Endometrial microvascular endothelial cells (primary cell): ENCODE measurements at regions not wholly inside any gene's neighbourhood (a gene's known extent, or its start where the extent isn't known, plus 50 kb on each side); places are given as distances from the start of the nearest gene placed in this dataset.

Source experiments
- in situ Hi-C: cut with HindIII; loops from 2 replicates; pipeline ENCODE4 v1.10.0; 2017; ENCODE audit warnings: low sequenced_read_pairs, low pct_unique_long_range_greater_than_20kb; ENCODE audit errors: inconsistent ontology term

DNA sequence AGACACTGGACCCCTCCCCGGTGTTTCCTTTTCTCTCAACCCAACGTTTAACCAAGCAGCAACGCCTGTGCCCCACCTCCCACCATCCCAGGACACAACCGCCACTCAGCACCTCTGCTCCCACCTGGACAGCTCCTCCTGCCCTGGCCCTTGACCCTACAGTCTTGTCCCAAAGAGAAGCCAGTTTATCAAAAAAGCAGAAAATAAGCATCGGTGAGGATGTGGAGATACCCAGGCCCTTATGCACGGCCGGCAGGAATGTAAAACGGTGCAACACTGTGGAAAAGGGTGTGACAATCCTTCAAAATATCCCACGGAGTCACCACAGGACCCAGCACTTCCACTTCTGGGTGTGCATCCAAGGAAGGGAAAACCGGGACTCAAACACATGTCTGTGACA lies 176.2 kb upstream of the RNF32 start:
- in situ Hi-C loops: no loop called here

DNA sequence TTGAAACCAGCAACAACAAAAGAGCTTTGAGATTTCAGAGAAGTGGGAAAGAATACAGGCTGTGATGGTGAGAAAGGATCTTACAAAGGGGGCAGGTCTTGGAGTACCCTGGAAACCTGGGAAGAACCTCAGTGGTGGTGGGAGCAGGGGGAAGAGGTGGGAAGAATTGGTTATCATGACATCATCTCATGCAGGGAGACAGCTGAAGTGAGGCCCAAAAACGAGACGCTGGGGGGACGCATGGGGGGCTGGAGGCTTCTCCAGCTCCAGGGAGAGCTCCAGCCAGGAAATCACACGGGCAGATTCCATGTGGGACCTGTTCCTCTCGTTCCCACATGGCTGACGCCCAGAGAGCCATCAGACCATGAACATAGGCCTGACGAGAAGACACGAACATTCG lies 177.3 kb upstream of the RNF32 start:
- in situ Hi-C loops: no loop called here

DNA sequence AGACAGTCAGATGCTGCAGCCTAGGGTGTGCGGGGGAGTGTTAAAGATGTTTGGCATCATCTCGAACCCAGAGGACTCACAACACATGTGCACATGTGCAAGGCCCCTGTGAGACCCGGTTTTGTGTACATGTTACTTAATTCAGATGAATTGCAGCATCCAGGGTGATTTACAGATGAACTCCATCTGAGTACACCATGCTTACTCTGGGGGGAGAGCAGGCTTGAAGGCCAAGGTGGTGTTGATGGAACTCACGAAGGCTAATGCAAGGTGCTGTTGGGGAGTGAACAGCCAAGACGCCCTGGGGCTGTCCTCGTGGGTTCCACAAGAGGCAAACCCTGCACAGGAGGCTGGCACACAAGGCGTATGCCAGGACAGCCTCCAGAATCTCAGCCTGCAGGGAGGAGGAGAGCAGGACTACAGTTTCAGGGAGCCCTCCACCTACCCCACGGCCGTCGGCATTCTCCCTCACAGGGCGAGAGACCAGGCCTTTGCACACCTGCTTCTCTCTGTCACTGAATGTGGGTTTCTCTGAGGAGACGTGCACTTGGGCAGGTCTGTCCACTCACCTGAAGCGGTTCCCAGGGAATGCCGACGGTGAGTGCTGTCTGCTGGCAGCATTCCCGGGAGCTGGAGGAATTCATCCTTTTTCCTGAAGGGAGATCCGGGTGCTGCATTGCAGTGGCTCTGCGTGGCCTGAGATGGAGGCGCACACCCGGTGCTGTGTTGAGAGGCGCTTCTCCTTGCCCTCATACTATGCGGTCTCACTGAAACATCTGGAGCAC lies 178.5 kb upstream of the RNF32 start:
- in situ Hi-C loops: no loop called here

DNA sequence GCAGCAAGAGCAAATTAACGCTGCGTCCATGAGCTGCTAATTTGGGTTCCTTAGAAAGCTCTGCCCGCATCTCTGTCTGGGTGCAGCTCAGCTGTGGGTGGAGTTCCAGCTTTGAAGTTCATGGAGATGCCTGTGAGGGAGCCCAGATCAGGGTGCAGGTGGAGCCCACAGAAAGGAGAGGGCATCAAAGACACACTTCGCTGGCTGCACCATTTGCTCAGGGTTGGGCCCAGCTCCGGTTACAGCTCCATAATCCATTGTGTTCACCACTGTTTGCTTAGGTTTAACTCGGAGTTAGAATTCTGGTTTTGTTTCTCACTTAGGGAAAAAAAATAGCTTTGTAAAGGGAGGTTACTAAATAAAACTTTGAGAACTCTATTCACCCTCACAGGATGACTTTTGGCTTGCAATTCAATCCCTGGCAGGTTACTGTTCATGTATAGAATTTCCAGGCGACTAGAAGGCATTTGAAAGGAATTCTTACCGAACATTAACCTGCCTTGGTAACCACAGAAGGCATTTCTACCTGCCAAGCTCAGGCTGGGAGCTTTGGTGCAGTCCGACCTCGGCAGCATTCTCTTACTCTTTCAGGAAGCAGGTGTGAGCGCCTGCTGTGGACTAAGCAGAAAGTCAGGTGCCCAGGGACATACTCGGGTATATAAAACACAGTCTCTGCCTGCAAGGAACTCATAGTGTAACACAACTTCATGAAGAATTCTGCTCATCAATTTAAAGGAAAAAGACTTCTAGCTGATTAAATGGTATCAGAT lies 179.5 kb upstream of the RNF32 start:
- in situ Hi-C loops: no loop called here

DNA sequence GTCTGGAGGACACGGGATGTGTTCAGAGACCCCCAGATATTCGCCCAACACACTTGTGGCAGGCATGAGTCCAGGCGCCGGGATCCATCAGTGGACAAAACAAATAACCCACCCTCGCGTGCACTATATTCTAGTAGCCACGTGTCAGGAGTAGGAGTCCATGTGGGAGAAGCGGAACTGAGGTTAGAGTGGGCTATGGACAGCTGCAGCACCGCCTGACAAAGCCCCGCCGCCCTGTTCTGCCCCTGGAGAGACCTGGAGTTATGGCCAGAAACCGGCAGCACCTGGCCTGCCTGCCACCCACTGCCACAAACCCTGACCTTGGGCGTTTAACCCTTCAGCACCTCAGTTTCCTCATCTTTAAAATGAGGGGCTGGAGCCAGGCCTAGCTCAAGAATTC lies 181.0 kb upstream of the RNF32 start:
- in situ Hi-C loops: no loop called here

DNA sequence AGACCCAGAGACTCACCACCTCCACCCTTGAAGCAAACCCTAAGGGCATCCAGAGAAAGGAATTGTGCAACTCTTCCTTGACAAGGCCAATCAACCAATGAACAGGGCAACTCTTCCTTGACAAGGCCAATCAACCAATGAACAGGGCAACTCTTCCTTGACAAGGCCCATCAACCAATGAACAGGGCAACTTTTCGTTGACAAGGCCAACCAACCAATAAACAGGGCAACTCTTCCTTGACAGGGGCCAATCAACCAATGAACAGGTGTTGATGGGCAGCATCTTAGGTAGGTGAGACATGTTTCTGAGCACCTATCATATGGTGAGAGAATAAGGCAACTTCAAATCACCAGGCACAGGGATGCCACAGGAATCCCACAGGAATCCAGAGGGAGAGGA lies 181.5 kb upstream of the RNF32 start:
- in situ Hi-C loops: no loop called here

DNA sequence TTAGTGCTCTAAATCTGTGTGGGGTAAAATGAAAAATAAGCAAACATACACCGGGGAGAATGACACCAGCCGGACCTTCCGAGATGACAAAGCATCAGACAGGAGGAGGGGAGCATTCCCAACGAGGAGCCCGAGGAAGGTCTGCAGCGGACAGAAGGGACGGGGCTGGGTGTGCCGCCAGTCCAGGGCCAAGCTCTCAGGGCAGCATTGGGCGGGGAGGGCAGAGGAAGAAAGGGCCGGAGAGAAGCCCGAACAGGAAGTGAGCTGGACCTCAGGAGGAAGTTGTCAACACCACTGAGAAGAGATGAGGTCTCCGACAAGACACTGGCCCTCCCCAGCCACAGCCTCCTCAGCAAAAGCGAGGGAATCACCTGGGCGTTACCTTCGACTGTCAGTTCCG lies 182.6 kb upstream of the RNF32 start:
- in situ Hi-C loops: no loop called here

DNA sequence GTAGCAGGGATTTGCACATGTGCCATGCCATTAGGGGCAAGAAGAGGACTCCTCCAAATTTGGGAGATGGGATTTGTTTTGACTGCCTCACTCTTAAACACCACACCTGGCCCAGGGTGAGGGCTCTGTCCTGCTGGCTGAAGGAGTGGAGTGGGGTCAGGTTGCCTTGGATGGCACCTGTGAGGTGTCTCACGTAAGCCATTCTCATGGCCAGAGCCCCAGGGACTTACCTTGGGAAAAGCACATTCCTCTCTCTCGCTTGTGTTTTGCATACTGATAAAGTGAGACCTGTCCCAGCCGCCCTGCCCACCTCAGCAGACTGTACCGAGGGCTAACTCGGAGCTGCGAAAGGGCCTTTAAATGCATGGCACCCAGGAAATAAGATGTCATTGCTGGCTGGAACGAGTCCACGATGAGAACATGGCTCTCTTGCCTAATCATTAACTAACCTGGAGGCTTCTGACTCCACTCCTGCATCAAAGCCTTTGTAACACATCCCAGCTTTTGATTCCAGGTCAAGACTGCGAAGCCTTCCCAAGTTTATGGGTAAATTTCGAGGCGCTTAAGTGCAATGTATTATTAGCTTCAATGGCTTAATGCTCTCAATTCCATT lies 184.0 kb upstream of the RNF32 start:
- in situ Hi-C loops: no loop called here

DNA sequence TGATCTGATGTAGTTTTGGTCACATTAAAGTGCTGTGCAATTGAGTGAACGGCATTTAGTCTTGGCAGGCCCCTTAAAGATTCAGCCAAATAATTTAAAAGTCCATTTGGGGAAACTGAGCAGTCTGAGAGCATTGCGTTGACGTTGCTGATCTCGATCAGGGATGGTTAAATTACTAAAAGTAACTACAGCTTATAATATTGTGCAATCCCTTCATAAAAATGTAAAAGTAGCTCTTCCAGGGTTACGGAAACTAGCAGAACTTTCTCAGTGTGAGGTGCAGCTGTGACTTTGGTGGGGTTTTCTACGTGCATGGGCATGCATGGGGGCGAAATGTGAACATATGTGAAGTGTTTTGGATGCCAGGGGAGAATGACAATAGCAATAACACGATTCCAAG lies 184.5 kb upstream of the RNF32 start:
- in situ Hi-C loops: no loop called here

DNA sequence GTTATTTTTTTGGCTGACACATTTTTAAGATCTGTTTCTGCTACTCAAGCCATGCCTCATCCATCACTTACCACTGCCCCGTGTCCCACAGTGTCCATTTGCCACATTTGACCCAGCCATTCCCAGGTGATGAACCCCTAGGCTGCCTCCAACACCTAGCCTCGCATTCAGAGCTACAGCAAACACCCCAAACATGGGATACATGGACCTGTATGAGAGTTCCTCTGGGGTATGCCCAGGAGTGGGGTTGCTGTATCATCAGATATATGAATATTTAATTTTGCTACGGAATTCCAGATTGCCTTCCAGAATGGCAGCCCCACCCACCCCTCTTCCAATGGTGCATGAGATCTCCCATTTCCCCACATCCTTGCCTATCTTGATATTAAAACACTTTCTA lies 190.1 kb upstream of the RNF32 start:
- in situ Hi-C loops: no loop called here

DNA sequence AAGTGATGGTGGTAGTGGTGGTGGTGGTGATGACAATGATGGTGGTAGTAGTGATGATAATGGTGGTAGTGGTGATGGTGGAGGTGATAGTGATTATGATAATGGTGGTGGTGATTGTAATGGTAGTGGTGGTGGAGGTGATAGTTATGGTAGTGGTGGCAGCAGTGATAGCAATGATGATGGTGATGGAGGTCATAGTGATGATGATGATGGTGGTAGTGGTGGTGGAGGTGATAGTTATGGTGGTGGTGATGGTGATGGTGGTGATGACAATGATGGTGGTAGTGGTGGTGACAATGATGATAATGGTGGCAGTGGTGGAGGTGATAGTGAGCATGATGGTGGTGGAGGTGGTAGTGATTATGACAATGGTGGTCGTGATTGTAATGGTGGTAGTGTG lies 191.7 kb upstream of the RNF32 start:
- in situ Hi-C loops: no loop called here

DNA sequence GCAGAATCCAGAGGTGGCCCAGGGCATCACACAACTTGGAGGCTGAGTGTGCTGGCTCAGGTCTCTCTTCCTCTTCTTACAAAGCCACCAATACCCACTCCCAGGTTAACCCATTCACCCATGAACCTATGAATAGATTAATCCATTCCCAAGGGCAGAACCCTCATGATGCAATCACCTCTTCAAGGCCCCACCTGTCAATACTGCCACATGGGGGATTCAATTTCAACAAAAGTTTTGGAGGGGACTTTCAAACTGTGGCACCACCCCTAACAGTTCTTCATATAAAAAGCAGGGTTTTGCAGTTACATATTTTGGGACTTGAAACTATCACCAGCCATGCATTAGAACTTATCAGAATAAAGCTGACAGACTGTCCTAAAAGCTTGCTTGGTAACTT lies 193.6 kb upstream of the RNF32 start:
- in situ Hi-C loops: no loop called here

DNA sequence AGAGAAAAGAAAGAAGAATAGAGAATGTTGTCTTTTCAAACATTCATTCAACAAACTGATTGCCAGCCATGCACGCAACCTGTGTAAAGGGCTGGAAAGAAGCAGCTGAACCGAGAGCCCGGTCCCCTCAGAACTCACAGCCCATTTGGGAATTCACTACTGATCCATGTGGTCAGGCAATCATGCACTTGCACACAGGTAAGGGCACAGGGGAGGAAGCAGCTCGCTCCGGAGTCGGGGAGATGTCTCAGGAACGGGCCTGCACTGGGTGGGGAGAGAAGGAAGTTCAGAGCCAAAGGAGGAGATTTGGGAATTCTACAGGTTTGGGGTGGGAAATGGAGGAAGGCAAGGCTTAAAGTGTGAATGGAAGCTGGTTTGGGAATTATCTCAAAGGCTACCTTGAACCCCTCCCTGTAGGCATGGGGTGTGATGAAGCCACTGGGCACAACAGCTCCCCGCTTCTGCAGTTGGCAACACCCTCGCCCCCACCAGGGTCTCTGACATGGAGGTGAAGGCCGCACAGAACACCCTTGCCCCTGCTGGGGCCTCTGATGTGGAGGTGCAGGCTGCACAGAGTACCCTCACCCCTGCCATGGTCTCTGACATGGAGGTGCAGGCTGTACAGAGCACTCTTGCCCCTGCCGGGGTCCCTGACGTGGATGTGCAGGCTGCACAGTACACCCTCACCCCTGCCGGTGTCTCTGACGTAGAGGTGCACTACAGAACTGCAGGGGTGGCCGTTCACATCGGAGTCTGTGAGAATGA lies 194.4 kb upstream of the RNF32 start:
- in situ Hi-C loops: no loop called here

DNA sequence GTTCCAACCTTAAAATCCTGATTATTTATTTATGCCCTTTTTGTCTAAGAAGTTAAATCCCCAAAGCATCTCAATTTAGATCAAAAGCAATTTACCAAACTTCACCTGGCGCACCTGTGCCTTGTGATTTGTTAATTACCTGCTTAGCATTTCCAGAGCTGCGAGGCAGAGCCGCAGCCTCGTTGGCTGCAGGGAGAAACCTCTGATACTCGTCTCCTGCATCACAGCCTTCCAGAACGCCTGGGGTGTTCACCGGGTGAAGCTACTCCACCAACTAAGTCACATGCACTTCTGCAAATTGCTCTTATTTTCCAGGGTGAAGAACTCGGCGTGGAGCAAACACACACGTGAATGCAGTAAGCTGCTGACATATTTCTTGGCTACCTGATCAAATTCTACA lies 198.1 kb upstream of the RNF32 start:
- in situ Hi-C loops: no loop called here

DNA sequence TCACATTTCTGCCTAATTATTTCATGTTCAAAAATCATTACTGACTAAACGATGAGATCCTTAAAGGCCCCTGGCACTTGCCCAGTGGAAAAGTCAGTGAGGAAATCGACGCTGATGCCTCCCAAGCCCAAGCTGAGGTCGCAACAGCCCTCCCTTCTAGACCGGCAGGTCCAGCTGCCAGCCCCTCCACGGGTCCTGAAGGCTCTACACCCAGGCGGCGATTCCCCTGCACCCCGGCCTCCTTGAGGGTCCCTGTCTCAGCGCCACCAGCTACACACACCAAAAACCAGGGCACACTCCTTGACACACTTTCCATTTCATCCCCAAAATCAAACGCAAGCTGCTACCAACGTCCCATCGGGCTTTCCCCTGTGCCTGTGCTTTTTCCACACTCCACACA lies 200.1 kb upstream of the RNF32 start:
- in situ Hi-C loops: no loop called here

DNA sequence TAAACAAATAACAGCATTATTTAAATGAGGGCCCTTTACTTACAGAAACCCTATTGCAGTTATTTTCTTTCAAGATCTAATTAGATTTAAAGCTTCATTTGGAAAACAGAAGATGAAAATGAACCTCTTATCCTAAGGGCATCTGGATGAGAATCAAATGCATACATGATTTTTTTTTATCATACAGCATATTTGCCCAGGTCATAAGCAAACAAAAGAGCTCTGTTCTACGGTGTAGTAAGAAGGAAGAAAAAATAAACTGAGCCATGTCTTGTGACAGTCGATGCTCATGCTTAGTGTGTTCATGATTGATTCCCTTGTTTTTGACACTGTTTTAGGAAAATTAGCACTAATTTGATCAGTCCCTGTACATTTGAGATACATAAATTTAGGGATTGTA lies 202.6 kb upstream of the RNF32 start:
- in situ Hi-C loops: no loop called here

DNA sequence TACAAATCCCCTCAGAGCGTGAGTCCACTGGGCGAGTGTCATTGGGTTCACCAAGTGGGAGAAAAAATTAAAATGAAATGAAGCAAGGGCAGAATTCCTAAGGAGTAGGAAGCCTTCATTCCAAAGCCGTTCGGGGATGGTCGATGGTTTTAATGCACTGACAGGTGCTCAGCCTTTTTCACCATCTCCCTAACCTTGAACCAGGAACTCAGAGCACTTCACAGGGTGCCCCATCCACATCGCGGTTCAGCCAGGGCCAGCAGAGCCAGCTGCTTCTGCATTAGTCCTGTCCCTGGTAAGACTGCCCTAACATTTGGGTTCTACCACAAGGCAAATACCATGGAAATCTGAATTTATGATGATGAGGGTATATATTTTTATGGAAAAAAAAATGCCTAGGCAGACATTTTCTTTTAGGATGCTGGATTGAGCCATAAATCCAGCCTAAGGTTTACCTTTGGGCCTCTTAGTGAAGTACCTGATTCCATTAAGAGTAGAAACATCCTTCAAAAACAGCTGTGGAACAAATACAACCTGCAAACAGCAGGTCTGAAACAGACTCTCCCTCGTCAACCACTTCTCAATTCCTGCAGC lies 203.5 kb upstream of the RNF32 start:
- in situ Hi-C loops: no loop called here

DNA sequence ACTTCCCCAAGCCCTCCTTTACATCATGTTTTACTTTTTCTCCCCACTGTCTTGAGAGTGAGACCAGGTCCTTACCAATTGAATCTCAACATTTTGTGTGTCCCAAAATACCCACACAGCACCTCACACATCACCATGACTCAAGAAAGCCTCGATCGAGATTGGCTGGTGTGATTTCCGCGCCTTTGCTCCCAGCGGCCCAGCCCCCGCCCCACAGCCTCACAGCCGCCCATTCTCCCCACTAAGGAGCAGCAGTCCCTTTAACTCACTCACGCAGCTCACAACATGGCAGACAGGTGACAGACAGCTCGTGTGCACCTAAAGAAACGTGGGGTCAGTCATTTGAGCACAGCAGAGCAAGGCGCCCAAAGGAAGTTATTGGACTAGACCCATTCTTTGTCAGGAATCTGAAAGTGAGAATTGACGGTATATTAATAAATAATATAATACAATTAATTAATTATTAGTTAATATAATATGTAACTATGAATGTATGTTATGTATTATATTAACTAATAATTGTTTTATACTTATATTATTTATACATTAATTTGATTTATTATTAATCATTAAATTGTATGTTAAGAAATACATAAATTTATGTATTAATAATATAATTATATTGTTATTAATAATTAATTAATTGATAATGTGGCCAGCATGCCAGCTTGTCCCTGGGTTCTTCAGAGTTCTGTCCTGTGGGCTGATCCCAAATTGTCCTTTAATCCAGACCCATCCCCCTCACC lies 204.9 kb upstream of the RNF32 start:
- in situ Hi-C loops: no loop called here
